Ramos (cell line): ENCODE measurements at regions not wholly inside any gene's neighbourhood (a gene's known extent, or its start where the extent isn't known, plus 50 kb on each side); places are given as distances from the start of the nearest gene placed in this dataset.
"Not testable (repeated sequence)": the region's sequence is repeated elsewhere in the genome, so short reads cannot be mapped to it uniquely, and the experiment has no call there.

ENCODE experiments used
- in situ Hi-C: fragments of 300-500 bp; cut with MboI; formaldehyde crosslinking; loops from one replicate; pipeline ENCODE4 v1.14.3; 2022; ENCODE audit warnings: low sequenced_read_pairs; ENCODE audit not compliant: unreplicated experiment

DNA sequence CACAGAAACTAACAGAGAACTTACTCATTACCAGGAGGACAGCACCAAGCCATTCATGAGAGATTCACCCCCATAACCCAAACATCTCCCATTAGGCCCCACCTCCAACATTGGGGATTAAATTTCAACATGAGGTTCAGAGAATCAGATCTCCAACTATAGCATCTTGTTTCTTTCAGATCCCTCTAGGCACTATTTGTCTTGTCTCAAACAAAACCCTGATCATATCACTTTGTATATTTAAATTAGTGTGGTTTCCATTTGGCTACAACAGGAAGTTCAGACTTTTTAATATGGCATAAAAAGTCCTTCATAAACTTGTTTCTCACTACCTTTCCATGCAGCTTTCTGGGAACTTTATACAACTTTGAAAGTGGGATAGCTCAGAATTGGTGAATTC is 699.0 kb upstream of the MIR17HG start:
- in situ Hi-C loops, result no loop called here

- in situ Hi-C loops, result no loop called here
These were observed 695.5 kb upstream of the MIR17HG start for GRCh38 chr13:90652036-90652435.

GRCh38 chr13:90654970-90655369 is 692.5 kb upstream of the MIR17HG start:
- in situ Hi-C loops, result no loop called here

DNA sequence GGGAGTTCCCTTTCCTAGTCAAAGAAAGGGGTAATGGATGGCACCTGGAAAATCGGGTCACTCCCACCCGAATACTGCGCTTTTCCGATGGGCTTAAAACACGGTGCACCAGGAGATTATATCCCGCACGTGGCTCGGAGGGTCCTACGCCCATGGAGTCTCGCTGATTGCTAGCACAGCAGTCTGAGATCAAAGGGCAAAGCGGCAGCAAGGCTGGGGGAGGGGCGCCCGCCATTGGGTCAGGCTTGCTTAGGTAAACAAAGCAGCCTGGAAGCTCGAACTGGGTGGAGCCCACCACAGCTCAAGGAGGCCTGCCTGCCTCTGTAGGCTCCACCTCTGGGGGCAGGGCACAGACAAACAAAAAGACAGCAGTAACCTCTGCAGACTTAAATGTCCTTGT is 683.3 kb upstream of the MIR17HG start:
- in situ Hi-C loops, result not testable (repeated sequence)

- in situ Hi-C loops, result no loop called here
These were observed 673.7 kb upstream of the MIR17HG start for GRCh38 chr13:90673746-90674145.

- in situ Hi-C loops, result no loop called here
These were observed 672.4 kb upstream of the MIR17HG start for GRCh38 chr13:90675129-90675528.

- in situ Hi-C loops, result no loop called here
These were observed 666.7 kb upstream of the MIR17HG start for GRCh38 chr13:90680826-90681225.

- in situ Hi-C loops, result no loop called here
These were observed 663.8 kb upstream of the MIR17HG start for GRCh38 chr13:90683711-90684131.

GRCh38 chr13:90686442-90686841 is 661.0 kb upstream of the MIR17HG start:
- in situ Hi-C loops, result no loop called here

- in situ Hi-C loops, result no loop called here
These were observed 658.4 kb upstream of the MIR17HG start for GRCh38 chr13:90689111-90689510.

- in situ Hi-C loops, result no loop called here
These were observed 656.9 kb upstream of the MIR17HG start for GRCh38 chr13:90690458-90691080.

DNA sequence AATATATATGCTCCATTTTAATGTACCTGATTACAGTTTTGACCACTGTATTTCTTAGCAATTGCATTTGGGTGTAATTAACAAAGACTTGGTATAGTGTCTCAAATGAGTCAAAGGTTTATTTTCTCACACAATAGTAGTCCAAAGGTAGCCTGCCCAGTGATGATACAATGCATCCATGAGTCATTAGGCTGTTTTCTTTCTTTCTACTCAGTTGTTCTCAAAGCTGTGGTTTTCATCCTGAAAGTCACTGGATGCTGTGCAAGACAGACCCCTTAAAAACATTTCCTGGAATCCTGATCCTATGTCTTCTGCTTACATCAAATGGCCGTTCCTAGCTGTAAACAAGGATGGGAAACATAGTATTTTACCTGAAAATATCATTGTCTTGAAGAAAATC is 651.2 kb upstream of the MIR17HG start:
- in situ Hi-C loops, result no loop called here

DNA sequence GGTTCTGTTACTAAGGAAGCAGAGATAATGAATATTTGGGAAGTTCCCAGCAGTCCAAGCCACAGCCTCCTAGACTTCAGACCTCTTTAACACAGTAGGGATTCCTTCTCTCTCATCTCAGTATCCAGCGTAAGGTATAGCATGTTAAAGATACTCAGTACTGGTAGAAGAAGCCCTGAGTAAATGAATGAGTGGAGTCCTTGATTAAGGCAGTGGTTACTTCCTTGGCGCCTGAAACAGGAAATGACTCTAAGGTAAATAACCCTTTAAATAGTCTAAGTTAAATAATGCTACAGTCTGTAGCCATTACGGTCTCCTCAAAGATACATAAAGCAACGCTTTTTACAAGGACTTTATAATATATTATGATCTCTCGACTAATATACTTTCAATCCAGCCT is 650.8 kb upstream of the MIR17HG start:
- in situ Hi-C loops, result no loop called here

- in situ Hi-C loops, result no loop called here
These were observed 647.1 kb upstream of the MIR17HG start for GRCh38 chr13:90700340-90700739.

GRCh38 chr13:90701264-90701663 is 646.2 kb upstream of the MIR17HG start:
- in situ Hi-C loops, result no loop called here

- in situ Hi-C loops, result no loop called here
These were observed 645.4 kb upstream of the MIR17HG start for GRCh38 chr13:90702050-90702449.

- in situ Hi-C loops, result no loop called here
These were observed 640.9 kb upstream of the MIR17HG start for GRCh38 chr13:90706631-90707030.

- in situ Hi-C loops, result no loop called here
These were observed 639.4 kb upstream of the MIR17HG start for GRCh38 chr13:90708128-90708527.

GRCh38 chr13:90709319-90709718 is 638.2 kb upstream of the MIR17HG start:
- in situ Hi-C loops, result no loop called here

DNA sequence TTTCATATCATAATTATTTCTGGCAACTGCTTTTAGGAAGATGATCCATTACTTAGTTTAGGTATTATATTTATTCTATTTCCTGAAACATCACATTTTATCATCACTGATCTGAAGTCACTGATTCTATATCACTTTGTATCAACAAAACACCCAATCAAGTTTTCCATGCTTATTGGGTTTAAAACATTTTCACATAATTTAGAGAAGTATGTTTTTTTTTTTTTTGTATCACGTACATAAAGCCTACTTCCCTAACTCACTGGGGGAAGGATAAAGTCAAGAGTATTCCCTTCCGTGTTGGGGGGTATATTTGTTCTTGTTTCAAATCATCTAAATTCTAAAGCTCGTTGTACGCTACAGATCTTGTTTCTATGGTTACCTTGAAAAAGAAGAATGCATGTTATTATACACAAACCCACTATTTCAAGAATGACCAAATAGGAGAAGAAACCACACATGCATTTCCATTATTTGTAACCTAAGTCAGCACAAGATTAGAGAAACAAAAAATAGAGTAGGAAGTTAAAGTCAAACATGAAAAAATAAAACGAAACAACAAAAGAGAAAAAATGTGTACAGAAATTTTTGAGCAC is 637.2 kb upstream of the MIR17HG start:
- in situ Hi-C loops, result no loop called here

DNA sequence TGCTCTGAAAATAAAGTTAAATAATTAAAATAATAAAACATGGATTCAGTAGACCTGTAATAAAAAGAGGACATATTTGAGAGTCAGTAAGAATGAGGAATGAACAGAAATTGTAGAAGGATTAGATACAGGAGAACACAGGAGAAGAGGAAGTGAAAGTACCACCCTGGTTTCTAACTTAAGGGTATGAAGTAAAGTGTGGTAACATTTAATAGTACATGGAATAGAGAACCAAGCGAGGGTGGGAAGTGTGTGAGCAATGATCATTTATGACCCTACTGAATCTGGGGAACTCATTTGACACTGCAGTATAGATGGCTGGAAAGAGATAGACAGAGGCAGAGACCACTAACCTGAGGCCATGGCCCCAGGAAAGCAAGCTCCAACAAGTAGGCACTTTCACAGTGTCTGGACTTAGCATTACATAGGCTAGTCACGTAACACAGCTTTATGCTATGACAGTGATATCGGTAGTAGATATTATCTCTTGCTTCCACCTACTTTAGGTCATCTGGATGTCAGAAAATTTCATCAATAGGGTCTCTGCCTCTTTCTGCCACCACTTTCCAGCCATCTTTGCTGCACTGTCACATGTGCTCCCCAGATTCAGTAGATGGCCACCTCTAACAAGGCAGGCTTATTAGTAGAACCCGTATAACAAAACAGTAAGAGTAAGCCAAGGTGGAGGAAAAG is 633.9 kb upstream of the MIR17HG start:
- in situ Hi-C loops, result no loop called here

DNA sequence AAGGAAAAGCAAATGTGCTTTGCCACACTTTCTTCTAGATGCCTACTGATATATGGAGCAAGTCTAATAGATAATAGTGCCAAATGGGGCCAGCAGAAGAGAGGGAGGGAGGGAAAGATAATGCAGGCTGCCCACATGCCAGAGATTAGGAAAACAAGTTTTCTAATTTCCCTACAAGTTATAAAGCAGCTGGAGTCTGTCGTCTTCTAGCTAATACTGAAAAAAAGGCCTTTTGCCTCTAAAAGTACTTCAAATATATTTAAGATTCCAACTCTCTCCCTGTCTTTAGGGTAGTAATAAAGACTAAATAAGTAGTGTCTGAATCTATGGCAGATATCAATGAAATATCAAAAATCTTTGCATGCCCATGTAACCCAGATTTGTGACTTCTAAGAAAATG is 632.0 kb upstream of the MIR17HG start:
- in situ Hi-C loops, result no loop called here
